Liver (tissue), 8 donors: ENCODE measurements at regions not wholly inside any gene's neighbourhood (a gene's known extent, or its start where the extent isn't known, plus 50 kb on each side); places are given as distances from the start of the nearest gene placed in this dataset.

Experiments
- DNase-seq: peaks from one replicate; pipeline ENCODE4 v3.0.0-alpha.2; 2017; ENCODE audit warnings: low spot score
- H3K27ac ChIP-seq, 2 donors: one replicate each; pipeline ENCODE4 v1.7.0; 2013; ENCODE audit warnings: inconsistent platforms in 2 of 2, low read length in 2 of 2, control low read depth in 1 of 2, low read depth in 1 of 2, mild to moderate bottlenecking in 1 of 2
- H3K27me3 ChIP-seq, 4 donors: one replicate each; pipeline versions ENCODE4 v1.6.1 to v1.7.0; 2013; ENCODE audit warnings: low read length in 3 of 4, inconsistent platforms in 1 of 4, mild to moderate bottlenecking in 1 of 4, moderate library complexity in 1 of 4; ENCODE audit not compliant: control insufficient read depth in 4 of 4, insufficient read depth in 4 of 4
- H3K36me3 ChIP-seq, 4 donors: one replicate each; pipeline versions ENCODE4 v1.6.1 to v1.7.0; 2013; ENCODE audit warnings: low read length in 3 of 4, mild to moderate bottlenecking in 3 of 4, low read depth in 1 of 4, moderate library complexity in 1 of 4; ENCODE audit not compliant: control insufficient read depth in 4 of 4, insufficient read depth in 3 of 4
- H3K4me1 ChIP-seq, 4 donors: one replicate each; pipeline versions ENCODE4 v1.6.1 to v1.7.0; 2013; ENCODE audit warnings: low read length in 3 of 4, mild to moderate bottlenecking in 3 of 4, moderate library complexity in 1 of 4; ENCODE audit not compliant: control insufficient read depth in 4 of 4, insufficient read depth in 4 of 4
- H3K4me3 ChIP-seq, 3 donors: one replicate each; pipeline versions ENCODE4 v1.6.1 to v1.7.0; 2013; ENCODE audit warnings: low read length in 3 of 3, control low read depth in 1 of 3, low read depth in 1 of 3, mild to moderate bottlenecking in 1 of 3
- H3K9ac ChIP-seq, 2 donors: one replicate each; pipeline ENCODE4 v1.7.0; 2013; ENCODE audit warnings: low read length in 2 of 2, mild to moderate bottlenecking in 2 of 2, moderate library complexity in 2 of 2, control low read depth in 1 of 2, low read depth in 1 of 2
- H3K9me3 ChIP-seq, 4 donors: one replicate each; pipeline versions ENCODE4 v1.6.1 to v1.7.0; 2013; ENCODE audit warnings: low read length in 3 of 4; ENCODE audit not compliant: control insufficient read depth in 4 of 4
- ATF3 ChIP-seq: IDR thresholded peaks from 2 replicates; pipeline ENCODE4 v1.6.1; 2016; ENCODE audit warnings: antibody characterized with exemption
- CTCF ChIP-seq: fragments of 150-350 bp; IDR thresholded peaks from 2 replicates; pipeline ENCODE4 v1.5.1; 2017; ENCODE audit warnings: improper control_type of control experiment, low read depth, low read length; ENCODE audit not compliant: missing input control
- EGR1 ChIP-seq, 2 donors: IDR thresholded peaks; 2 replicates each; pipeline ENCODE4 v1.6.1; 2016 to 2018; ENCODE audit warnings: antibody characterized with exemption in 2 of 2, low read depth in 2 of 2
- FOXA1 ChIP-seq: IDR thresholded peaks from 2 replicates; pipeline ENCODE4 v1.6.1; 2016; ENCODE audit warnings: antibody characterized with exemption
- FOXA2 ChIP-seq: IDR thresholded peaks from 2 replicates; pipeline ENCODE4 v1.6.1; 2016; ENCODE audit warnings: antibody characterized with exemption
- GABPA ChIP-seq, 2 donors: IDR thresholded peaks in 1 of 2; conservative IDR thresholded peaks in 1 of 2; 2 replicates each; pipeline ENCODE4 v1.6.1; 2016; ENCODE audit warnings: antibody characterized with exemption in 2 of 2, mild to moderate bottlenecking in 1 of 2, moderate library complexity in 1 of 2
- HNF4A ChIP-seq, 2 donors: conservative IDR thresholded peaks; 2 replicates each; pipeline ENCODE4 v1.6.1; 2016; ENCODE audit warnings: antibody characterized with exemption in 2 of 2, mild to moderate bottlenecking in 2 of 2
- HNF4G ChIP-seq: IDR thresholded peaks from 2 replicates; pipeline ENCODE4 v1.6.1; 2016; ENCODE audit warnings: antibody characterized with exemption
- JUND ChIP-seq, 2 donors: IDR thresholded peaks; 2 replicates each; pipeline ENCODE4 v1.6.1; 2016; ENCODE audit warnings: antibody characterized with exemption in 2 of 2
- NR2F2 ChIP-seq: IDR thresholded peaks from 2 replicates; pipeline ENCODE4 v1.6.1; 2016; ENCODE audit warnings: antibody characterized with exemption
- RAD21 ChIP-seq, 2 donors: IDR thresholded peaks; 2 replicates each; pipeline ENCODE4 v1.6.1; 2016; ENCODE audit warnings: antibody characterized with exemption in 2 of 2, mild to moderate bottlenecking in 2 of 2
- REST ChIP-seq: IDR thresholded peaks from 2 replicates; pipeline ENCODE4 v1.6.1; 2016; ENCODE audit warnings: antibody characterized with exemption, mild to moderate bottlenecking
- RXRA ChIP-seq, 2 donors: IDR thresholded peaks; 2 replicates each; pipeline ENCODE4 v1.6.1; 2017 to 2018; ENCODE audit warnings: antibody characterized with exemption in 2 of 2, mild to moderate bottlenecking in 1 of 2
- SP1 ChIP-seq: IDR thresholded peaks from 2 replicates; pipeline ENCODE4 v1.6.1; 2018; ENCODE audit warnings: antibody characterized with exemption, mild to moderate bottlenecking
- TAF1 ChIP-seq: conservative IDR thresholded peaks from 2 replicates; pipeline ENCODE4 v1.6.1; 2016; ENCODE audit warnings: antibody characterized with exemption, mild to moderate bottlenecking
- YY1 ChIP-seq: IDR thresholded peaks from 2 replicates; pipeline ENCODE4 v1.6.1; 2016; ENCODE audit warnings: antibody characterized with exemption, mild to moderate bottlenecking
- WGBS: extraction: QIAGEN DNeasy Blood & Tissue Kit; methylation state at CpG from one replicate; pipeline ENCODE4 v1.1.7; 2013; 5-methylcytosine and 5-hydroxymethylcytosine counted together
- TF ChIP-seq, protein P1 (sequence below): IDR thresholded peaks from 2 replicates; pipeline ENCODE4 v1.6.1; 2016; ENCODE audit warnings: antibody characterized with exemption
- TF ChIP-seq, protein P2 (sequence below): IDR thresholded peaks from 2 replicates; pipeline ENCODE4 v1.6.1; 2016; ENCODE audit warnings: antibody characterized with exemption
- donor health status: healthy.
- donor health status: healthy.
- donor health status: healthy.
- donor health status: healthy.
- donor health status: healthy.

DNA sequence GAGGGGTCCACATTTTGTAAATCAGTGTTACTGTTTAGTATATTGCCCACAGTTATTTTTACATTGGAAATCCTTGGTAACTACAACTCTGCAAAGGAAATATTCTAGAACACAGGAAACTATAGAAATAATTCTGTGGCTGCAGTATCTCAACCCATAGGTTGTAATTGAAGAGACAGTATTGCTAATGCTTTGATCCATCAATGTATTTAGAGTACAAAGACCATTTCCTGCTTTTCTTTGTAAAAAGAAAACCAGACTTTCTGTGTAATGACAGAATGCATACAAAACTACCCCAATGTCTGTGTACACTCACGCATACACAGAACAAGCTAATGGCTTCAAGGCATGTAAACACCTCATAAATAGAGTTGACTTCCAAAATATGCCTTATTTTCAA lies 622.1 kb upstream of the ARGLU1 start:
- Histone ChIP-seq H3K4me1 (no peaks in the 10 kb centered on the region), H3K9me3 (no peaks in the 10 kb centered on the region), H3K9ac (no peak overlapping the region), H3K36me3 (no peaks in the 10 kb centered on the region), H3K27ac (no peak overlapping the region), H3K27me3 (peaks cover 0 to 4% (median 0%) of the 10 kb centered on the region in 4 donors), H3K4me3 (no peak overlapping the region)
- TF ChIP-seq JUND (IDR thresholded peaks at IDR 0.05) (no peak), HNF4A (conservative IDR thresholded peaks at IDR 0.05) (no peak), FOXA1 (no peak), RXRA (IDR thresholded peaks at IDR 0.05) (no peak), NR2F2 (no peak), GABPA (IDR thresholded peaks at IDR 0.05 in 1 of 2, conservative IDR thresholded peaks at IDR 0.05 in 1 of 2) (no peak), TAF1 (no peak), YY1 (no peak), RAD21 (IDR thresholded peaks at IDR 0.05) (no peak), REST (no peak), ATF3 (no peak), CTCF (no peak), FOXA2 (no peak), SP1 (no peak), HNF4G (no peak)
- TF ChIP-seq, protein P1, sequence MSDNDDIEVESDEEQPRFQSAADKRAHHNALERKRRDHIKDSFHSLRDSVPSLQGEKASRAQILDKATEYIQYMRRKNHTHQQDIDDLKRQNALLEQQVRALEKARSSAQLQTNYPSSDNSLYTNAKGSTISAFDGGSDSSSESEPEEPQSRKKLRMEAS: no peak
- TF ChIP-seq, protein P2, sequence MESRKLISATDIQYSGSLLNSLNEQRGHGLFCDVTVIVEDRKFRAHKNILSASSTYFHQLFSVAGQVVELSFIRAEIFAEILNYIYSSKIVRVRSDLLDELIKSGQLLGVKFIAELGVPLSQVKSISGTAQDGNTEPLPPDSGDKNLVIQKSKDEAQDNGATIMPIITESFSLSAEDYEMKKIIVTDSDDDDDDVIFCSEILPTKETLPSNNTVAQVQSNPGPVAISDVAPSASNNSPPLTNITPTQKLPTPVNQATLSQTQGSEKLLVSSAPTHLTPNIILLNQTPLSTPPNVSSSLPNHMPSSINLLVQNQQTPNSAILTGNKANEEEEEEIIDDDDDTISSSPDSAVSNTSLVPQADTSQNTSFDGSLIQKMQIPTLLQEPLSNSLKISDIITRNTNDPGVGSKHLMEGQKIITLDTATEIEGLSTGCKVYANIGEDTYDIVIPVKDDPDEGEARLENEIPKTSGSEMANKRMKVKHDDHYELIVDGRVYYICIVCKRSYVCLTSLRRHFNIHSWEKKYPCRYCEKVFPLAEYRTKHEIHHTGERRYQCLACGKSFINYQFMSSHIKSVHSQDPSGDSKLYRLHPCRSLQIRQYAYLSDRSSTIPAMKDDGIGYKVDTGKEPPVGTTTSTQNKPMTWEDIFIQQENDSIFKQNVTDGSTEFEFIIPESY: no peak
- DNase-seq: no peak
- 88% methylated on average over 1 of the region's 1 CpG for WGBS

- H3K27ac ChIP-seq: no peak overlapping the region
- no peaks in the 10 kb centered on the region for H3K36me3 ChIP-seq
- H3K4me1 ChIP-seq: no peaks in the 10 kb centered on the region
- H3K9me3 ChIP-seq: no peaks in the 10 kb centered on the region
- peaks cover 0 to 4% (median 0%) of the 10 kb centered on the region in 4 donors for H3K27me3 ChIP-seq
- TF ChIP-seq NR2F2: no peak
- TF ChIP-seq RAD21 (IDR thresholded peaks at IDR 0.05): no peak
- no peak for TF ChIP-seq JUND (IDR thresholded peaks at IDR 0.05)
- TF ChIP-seq FOXA1: no peak
- no peak for TF ChIP-seq CTCF
- TF ChIP-seq EGR1 (IDR thresholded peaks at IDR 0.05; ENCODE audit: low read depth in 2 of 2): no peak
- TF ChIP-seq REST: no peak
- TF ChIP-seq ATF3: no peak
- TF ChIP-seq HNF4A (conservative IDR thresholded peaks at IDR 0.05): no peak
- 89% methylated on average over 4 of the region's 4 CpGs for WGBS
- no peak overlapping the region for H3K4me3 ChIP-seq
- DNase-seq: no peak
- no peak overlapping the region for H3K9ac ChIP-seq
Observed at GRCh38 chr13:107185889-107186288, 618.0 kb upstream of the ARGLU1 start.
